Astrocyte (in vitro differentiated cells and primary cell): ENCODE measurements at regions not wholly inside any gene's neighbourhood (a gene's known extent, or its start where the extent isn't known, plus 50 kb on each side); places are given as distances from the start of the nearest gene placed in this dataset.

Source experiments
- CTCF ChIP-seq: IDR thresholded peaks from 2 replicates; pipeline ENCODE4 v1.5.1; 2011; ENCODE audit warnings: low read depth, mild to moderate bottlenecking, inconsistent platforms, low read length, moderate library complexity; ENCODE audit not compliant: insufficient read depth
- EZH2 ChIP-seq: IDR thresholded peaks from 2 replicates; pipeline ENCODE4 v1.6.1; 2012; ENCODE audit warnings: mild to moderate bottlenecking, low read length, inconsistent platforms; ENCODE audit not compliant: insufficient read depth

DNA sequence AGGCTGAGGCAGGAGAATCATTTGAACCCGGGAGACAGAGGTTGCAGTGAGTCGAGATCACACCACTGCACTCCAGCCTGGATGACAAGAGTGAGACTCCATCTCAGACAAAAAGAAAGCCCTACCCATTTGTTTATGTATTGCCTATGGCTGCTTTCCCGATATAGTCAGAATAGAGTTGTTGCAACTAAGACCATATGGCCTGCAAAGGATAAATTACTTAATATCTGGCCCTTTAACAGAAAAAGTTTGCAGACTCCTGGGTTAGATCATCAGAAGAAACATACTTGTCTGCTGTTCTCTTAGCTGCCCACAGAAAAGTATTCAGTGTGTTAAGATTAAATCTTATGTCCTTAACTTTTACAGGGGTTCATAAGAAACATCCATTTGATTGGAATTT lies 122.4 kb upstream of the VASH1 start:
- no peak for TF ChIP-seq CTCF
- no peak for TF ChIP-seq EZH2
